ENCODE measurements at regions not wholly inside any gene's neighbourhood (a gene's known extent, or its start where the extent isn't known, plus 50 kb on each side); places are given as distances from the start of the nearest gene placed in this dataset.

GRCh38 chr2:75994759-75995158 lies 284.0 kb upstream of the GCFC2 start:
- no peak for TF ChIP-seq POLR2AphosphoS5 (IDR thresholded peaks at IDR 0.05)
- TF ChIP-seq, protein P1, sequence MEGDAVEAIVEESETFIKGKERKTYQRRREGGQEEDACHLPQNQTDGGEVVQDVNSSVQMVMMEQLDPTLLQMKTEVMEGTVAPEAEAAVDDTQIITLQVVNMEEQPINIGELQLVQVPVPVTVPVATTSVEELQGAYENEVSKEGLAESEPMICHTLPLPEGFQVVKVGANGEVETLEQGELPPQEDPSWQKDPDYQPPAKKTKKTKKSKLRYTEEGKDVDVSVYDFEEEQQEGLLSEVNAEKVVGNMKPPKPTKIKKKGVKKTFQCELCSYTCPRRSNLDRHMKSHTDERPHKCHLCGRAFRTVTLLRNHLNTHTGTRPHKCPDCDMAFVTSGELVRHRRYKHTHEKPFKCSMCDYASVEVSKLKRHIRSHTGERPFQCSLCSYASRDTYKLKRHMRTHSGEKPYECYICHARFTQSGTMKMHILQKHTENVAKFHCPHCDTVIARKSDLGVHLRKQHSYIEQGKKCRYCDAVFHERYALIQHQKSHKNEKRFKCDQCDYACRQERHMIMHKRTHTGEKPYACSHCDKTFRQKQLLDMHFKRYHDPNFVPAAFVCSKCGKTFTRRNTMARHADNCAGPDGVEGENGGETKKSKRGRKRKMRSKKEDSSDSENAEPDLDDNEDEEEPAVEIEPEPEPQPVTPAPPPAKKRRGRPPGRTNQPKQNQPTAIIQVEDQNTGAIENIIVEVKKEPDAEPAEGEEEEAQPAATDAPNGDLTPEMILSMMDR (IDR thresholded peaks at IDR 0.05), result no peak
